ENCODE measurements at regions not wholly inside any gene's neighbourhood (a gene's known extent, or its start where the extent isn't known, plus 50 kb on each side); places are given as distances from the start of the nearest gene placed in this dataset.
"Not testable (repeated sequence)": the region's sequence is repeated elsewhere in the genome, so short reads cannot be mapped to it uniquely, and the experiment has no call there.

- ATAC-seq = no peak
- no peak for DNase-seq (ENCODE audit: low spot score)
These were observed 74.3 kb upstream of the CYRIA start for GRCh38 chr2:16739778-16740581.

DNA sequence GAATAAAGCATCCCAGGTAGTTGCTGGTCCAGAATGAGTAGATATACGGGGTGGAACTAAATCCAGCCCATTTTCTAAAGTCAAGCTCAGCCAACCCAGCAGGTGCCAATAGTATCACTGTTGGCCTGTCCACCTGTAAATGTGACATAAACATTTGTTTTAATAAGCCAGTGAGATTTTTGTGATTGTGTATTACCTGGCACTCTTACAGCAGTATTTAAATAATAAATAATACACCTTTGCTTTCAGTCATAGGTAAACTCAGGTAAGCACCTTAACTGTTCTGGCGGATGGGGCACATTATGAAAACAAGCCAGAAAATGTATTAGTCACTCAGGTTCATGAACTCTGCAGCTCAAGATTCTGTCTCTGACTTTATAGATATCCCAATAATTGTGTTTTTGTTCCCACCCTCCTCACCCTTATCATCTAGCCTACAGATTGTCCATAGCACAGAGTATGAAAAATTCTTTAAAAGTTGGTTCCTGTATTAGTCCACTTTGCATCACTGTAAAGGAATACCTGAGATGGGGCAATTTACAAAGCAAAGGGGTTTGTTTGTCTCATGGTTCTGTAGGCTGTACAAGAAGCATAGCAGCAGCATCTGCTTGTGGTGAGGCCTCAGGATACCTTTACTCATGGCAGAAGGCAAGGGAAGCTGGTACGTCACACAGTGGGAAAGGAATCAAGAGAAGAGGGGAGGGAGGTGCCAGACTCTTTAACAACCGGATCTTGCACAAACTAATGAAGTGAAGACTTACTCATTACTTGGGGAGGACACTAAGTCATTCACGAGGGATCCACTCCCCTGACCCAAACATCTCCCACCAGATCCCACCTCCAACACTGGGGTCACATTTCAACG, 73.0 kb upstream of the CYRIA start:
- intact Hi-C loops (cut with DNase I) = no loop called here
- DNase-seq (ENCODE audit: low spot score) = no peak
- ATAC-seq = no peak

More at GRCh38 chr2:16739778-16740581, 74.3 kb upstream of the CYRIA start:
- intact Hi-C loops (cut with DNase I) = no loop called here

- intact Hi-C loops (cut with DNase I) = no loop called here
- no peak for ATAC-seq
- no peak for DNase-seq (ENCODE audit: low spot score)
These were observed 72.2 kb upstream of the CYRIA start for GRCh38 chr2:16737812-16738211.

GRCh38 chr2:16736633-16737032, 71.0 kb upstream of the CYRIA start:
- ATAC-seq (no peak), DNase-seq (ENCODE audit: low spot score) (no peak)
- intact Hi-C loops (cut with DNase I) = no loop called here

- DNase-seq (ENCODE audit: low spot score) = no peak
- intact Hi-C loops (cut with DNase I) = no loop called here
- no peak for ATAC-seq
These were observed 63.7 kb upstream of the CYRIA start for GRCh38 chr2:16729335-16729734.

DNA sequence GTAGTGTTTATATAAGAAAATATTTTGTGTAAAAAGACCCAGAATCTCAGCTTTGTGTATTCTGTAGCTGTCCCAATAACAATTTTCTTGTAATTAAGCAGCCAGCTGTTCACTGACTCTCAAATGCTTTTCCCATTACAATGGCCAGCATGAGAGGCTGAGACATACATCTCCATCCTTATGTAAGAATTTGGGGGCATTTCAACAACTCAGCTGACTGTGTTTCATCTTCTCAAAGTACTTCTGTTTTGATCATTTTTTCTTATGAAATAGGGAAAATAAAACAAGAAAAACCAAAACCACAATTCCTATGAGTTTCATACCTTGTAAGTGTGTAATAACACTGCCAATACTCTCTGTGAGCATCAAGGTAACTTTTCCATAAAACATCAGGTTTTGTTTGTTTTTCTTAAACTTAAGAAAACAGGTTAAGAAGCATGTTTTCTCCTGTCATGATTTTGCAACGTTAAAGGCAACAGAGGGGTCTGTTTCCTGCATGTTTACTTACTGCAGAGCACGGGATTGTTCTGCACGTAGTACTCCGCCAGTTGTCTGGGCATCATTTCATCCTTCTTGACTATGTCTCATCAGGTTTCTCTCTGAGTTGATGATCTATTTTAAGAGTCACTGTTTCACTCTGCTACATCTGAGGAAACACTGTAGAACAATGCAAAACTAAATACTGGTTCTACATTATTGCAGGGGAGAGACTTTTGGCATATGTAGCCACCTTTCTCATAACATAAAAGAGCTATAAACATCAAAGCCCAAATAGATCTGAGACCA, 62.9 kb upstream of the CYRIA start:
- DNase-seq (ENCODE audit: low spot score) = no peak
- ATAC-seq = peak; percentile 42
- intact Hi-C loops (cut with DNase I) = no loop called here

GRCh38 chr2:16727849-16728248, 62.2 kb upstream of the CYRIA start:
- DNase-seq (ENCODE audit: low spot score); intact Hi-C loops (cut with DNase I): not testable (repeated sequence)
- ATAC-seq = peak; percentile 6

GRCh38 chr2:16727256-16727655, 61.6 kb upstream of the CYRIA start:
- no peak for DNase-seq (ENCODE audit: low spot score)
- ATAC-seq = peak; percentile 85
- intact Hi-C loops (cut with DNase I) = no loop called here

DNA sequence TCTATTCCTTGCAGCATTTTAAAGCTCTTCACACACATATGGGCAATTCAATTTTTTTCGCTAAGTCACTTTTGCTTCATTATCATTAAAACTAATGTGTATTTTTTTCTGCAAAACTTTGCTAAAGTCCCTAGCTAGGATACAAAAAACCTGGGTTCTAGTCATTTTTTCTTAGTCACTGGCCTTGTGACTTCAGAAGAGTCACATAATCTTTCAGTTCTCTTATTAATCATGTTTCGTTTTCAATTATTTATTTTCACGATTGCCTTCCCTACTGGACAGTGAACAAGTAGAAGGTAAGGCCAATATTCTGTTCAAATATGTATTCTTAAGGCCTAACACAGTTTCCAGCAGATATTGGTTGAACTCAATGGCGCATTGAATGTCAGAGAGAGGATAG, 60.9 kb upstream of the CYRIA start:
- DNase-seq (ENCODE audit: low spot score) = no peak
- ATAC-seq = no peak
- intact Hi-C loops (cut with DNase I) = no loop called here

DNA sequence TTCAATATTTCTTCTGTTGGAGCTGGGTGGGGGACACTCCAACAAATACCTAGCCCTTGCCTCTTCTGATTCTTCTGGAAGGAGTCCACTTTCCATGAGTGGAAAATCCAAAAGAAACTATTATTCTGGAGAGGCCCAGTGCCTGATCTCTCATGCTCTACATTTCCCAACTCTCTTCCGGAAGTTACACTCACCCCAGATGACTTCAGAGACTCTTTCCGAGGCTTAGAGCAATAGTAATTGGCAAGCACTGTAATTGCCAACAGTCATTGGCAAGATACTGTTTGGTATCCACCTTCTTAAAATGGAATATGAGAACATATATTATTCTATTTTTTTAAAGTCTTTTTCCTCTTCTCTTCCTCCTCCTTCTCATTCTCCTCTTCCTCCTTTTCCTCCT, 60.5 kb upstream of the CYRIA start:
- DNase-seq (ENCODE audit: low spot score) = no peak
- ATAC-seq = peak; percentile 62
- intact Hi-C loops (cut with DNase I) = no loop called here

DNA sequence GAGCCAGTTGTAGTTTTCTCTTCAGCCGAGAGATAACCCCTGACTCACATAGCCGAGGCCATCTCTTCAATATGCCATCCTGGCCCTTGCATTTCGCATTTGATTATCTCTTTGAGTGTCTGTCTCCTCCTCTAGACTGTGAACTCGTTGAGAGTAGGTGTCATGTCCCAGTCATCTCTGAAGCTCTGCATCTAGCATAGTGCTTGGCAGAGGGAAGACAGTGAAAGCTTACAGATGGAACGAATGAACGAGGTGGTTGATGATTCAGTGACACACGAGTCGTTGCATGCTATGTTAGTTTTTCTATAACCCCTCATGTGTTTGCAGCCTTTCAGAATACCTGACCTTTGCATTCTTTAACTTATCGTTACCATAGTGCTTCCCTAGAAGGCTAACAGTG, 59.9 kb upstream of the CYRIA start:
- no peak for DNase-seq (ENCODE audit: low spot score)
- ATAC-seq = no peak
- intact Hi-C loops (cut with DNase I) = no loop called here

DNA sequence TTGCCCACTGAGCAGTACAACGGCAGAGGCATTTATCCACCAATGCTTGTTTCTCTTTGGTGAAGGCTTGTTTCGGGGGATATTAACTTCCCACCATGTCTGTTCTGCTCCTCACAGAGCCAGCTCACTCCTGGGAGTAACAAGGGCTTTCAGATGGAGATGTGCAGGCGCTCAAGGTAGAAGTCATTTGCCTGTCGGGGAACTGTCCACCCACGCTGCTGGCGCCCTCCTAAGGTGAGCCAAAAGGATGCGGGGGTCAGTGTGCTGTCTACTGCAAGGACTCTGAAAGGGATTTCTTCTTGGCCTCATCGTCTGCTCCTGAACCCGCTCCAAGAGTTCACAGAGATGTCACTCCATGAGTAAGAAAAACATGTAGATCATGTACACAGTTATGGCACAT, 57.0 kb upstream of the CYRIA start:
- DNase-seq (ENCODE audit: low spot score) (no peak), ATAC-seq (no peak)
- intact Hi-C loops (cut with DNase I) = no loop called here

DNA sequence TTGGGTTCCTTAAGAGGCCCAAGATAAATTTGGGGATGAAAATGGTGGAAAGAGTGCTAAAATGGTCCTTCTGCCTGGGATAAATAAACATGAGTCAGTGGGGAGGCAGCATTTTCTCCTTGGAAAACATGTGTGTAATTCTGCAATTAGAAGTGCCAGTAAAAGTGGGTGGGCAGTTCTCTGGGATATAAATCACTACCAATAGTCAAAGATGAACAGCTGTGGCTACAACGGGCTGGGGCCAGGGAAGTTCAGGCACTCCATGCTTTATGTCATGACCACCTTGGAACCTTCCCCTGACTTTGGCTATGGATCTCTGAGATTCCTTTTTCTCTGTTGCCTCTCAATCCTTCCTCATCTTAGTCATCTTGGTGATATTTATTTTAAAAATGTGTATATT, 56.5 kb upstream of the CYRIA start:
- intact Hi-C loops (cut with DNase I) = no loop called here
- no peak for DNase-seq (ENCODE audit: low spot score)
- no peak for ATAC-seq

- DNase-seq (ENCODE audit: low spot score); ATAC-seq; intact Hi-C loops (cut with DNase I): not testable (repeated sequence)
These were observed 55.9 kb upstream of the CYRIA start for GRCh38 chr2:16721529-16721928.

- intact Hi-C loops (cut with DNase I); ATAC-seq; DNase-seq (ENCODE audit: low spot score): not testable (repeated sequence)
These were observed 55.1 kb upstream of the CYRIA start for GRCh38 chr2:16720737-16721136.

GRCh38 chr2:16719485-16719808, 53.8 kb upstream of the CYRIA start:
- intact Hi-C loops (cut with DNase I) = no loop called here
- ATAC-seq (no peak), DNase-seq (ENCODE audit: low spot score) (no peak)

- DNase-seq (ENCODE audit: low spot score) (no peak), ATAC-seq (no peak)
- intact Hi-C loops (cut with DNase I) = no loop called here
These were observed 53.2 kb upstream of the CYRIA start for GRCh38 chr2:16718576-16719484.

- ATAC-seq (peak; percentile 57), DNase-seq (ENCODE audit: low spot score) (no peak)
- intact Hi-C loops (cut with DNase I) = no loop called here
These were observed 51.8 kb upstream of the CYRIA start for GRCh38 chr2:16717477-16717876.

- DNase-seq (ENCODE audit: low spot score) (no peak), ATAC-seq (peak; percentile 88)
- intact Hi-C loops (cut with DNase I) = no loop called here
These were observed 51.3 kb upstream of the CYRIA start for GRCh38 chr2:16716944-16717343.
